Endothelial cell (in vitro differentiated cells): ENCODE measurements at regions not wholly inside any gene's neighbourhood (a gene's known extent, or its start where the extent isn't known, plus 50 kb on each side); places are given as distances from the start of the nearest gene placed in this dataset.

Experiments used
- DNase-seq: peaks from one replicate; pipeline ENCODE4 v3.0.0; 2021; ENCODE audit warnings: low spot score
- H3K27ac Mint-ChIP-seq: one replicate; pipeline ENCODE4 v1.8.0; 2021; ENCODE audit warnings: mixed read lengths, inconsistent platforms; ENCODE audit not compliant: unreplicated experiment
- H3K27me3 Mint-ChIP-seq: one replicate; pipeline ENCODE4 v1.8.0; 2021; ENCODE audit warnings: mild to moderate bottlenecking, moderate library complexity, mixed read lengths, inconsistent platforms; ENCODE audit not compliant: unreplicated experiment
- H3K36me3 Mint-ChIP-seq: one replicate; pipeline ENCODE4 v1.8.0; 2021; ENCODE audit warnings: mild to moderate bottlenecking, low read depth, mixed read lengths, inconsistent platforms; ENCODE audit not compliant: unreplicated experiment
- H3K4me1 Mint-ChIP-seq: one replicate; pipeline ENCODE4 v1.8.0; 2021; ENCODE audit warnings: mild to moderate bottlenecking, mixed read lengths, inconsistent platforms; ENCODE audit not compliant: unreplicated experiment
- H3K4me3 Mint-ChIP-seq: one replicate; pipeline ENCODE4 v1.8.0; 2021; ENCODE audit warnings: mild to moderate bottlenecking, mixed read lengths, inconsistent platforms; ENCODE audit not compliant: unreplicated experiment
- H3K9me3 Mint-ChIP-seq: one replicate; pipeline ENCODE4 v1.8.0; 2021; ENCODE audit warnings: mixed read lengths, inconsistent platforms; ENCODE audit not compliant: unreplicated experiment
- CTCF ChIP-seq: fragments of 200-600 bp; sonication (generic); IDR thresholded peaks from one replicate; pipeline ENCODE4 v1.5.0; 2021; ENCODE audit warnings: antibody characterized with exemption; ENCODE audit not compliant: unreplicated experiment

GRCh38 chr9:86752733-86753132 is 194.6 kb downstream of the GAS1 start:
- no peak for DNase-seq

DNA sequence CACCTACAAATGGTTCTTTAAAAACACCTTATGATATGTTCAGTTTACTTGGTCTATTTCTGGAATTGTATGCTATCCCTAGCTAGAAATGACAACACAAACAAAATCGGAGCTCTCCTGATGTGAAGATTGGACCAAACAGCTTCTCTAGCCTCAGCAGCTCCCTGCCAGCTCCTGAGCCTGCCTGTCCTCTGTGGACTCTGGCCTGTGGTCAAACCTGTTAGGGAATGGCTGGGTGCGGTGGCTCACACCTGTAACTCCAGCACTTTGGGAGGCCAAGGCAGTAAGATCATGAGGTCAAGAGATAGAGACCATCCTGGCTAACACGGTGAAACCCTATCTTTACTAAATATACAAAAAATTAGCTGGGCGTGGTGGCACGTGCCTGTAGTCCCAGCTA is 195.3 kb downstream of the GAS1 start:
- DNase-seq, result no peak
- Mint-ChIP-seq H3K36me3 (no peaks in the 10 kb centered on the region), H3K27ac (no peak overlapping the region), H3K4me1 (no peaks in the 10 kb centered on the region), H3K4me3 (no peak overlapping the region), H3K9me3 (no peaks in the 10 kb centered on the region), H3K27me3 (no peaks in the 10 kb centered on the region)
- no peak for TF ChIP-seq CTCF

More at GRCh38 chr9:86752733-86753132, 194.6 kb downstream of the GAS1 start:
- H3K4me1 Mint-ChIP-seq, result no peaks in the 10 kb centered on the region
- H3K9me3 Mint-ChIP-seq, result no peaks in the 10 kb centered on the region
- H3K36me3 Mint-ChIP-seq, result no peaks in the 10 kb centered on the region
- no peaks in the 10 kb centered on the region for H3K27me3 Mint-ChIP-seq
- H3K4me3 Mint-ChIP-seq, result no peak overlapping the region
- H3K27ac Mint-ChIP-seq, result no peak overlapping the region
- TF ChIP-seq CTCF, result no peak

GRCh38 chr9:86751207-86751606 is 196.1 kb downstream of the GAS1 start:
- Mint-ChIP-seq H3K4me3 (no peak overlapping the region), H3K9me3 (no peaks in the 10 kb centered on the region), H3K4me1 (no peaks in the 10 kb centered on the region), H3K27me3 (no peaks in the 10 kb centered on the region), H3K27ac (no peak overlapping the region), H3K36me3 (no peaks in the 10 kb centered on the region)
- no peak for TF ChIP-seq CTCF
- DNase-seq, result no peak

DNA sequence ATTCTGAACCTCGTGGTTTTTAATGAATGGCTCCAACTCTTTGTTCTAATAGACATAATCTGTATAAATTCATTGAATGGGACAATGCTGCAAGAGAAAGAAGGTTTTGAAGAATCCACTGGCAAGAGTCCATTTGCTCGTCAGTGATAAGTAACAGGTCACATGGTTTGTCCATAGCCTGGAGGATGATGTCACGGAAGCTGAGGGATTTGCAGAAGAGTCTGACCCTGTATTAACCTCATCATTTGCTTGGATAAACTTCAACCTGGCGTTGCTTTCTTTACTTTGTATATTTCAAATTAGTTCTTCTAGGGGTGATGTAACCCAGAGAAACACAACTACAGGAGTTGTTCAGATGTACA is 197.4 kb downstream of the GAS1 start:
- H3K4me3 Mint-ChIP-seq, result no peak overlapping the region
- no peaks in the 10 kb centered on the region for H3K4me1 Mint-ChIP-seq
- no peak for TF ChIP-seq CTCF
- no peaks in the 10 kb centered on the region for H3K36me3 Mint-ChIP-seq
- no peak for DNase-seq
- no peaks in the 10 kb centered on the region for H3K9me3 Mint-ChIP-seq
- no peaks in the 10 kb centered on the region for H3K27me3 Mint-ChIP-seq
- H3K27ac Mint-ChIP-seq, result no peak overlapping the region

GRCh38 chr9:86749161-86749893 is 198.0 kb downstream of the GAS1 start:
- Mint-ChIP-seq H3K4me3 (no peak overlapping the region), H3K27me3 (no peaks in the 10 kb centered on the region), H3K27ac (no peak overlapping the region), H3K9me3 (no peaks in the 10 kb centered on the region), H3K4me1 (no peaks in the 10 kb centered on the region), H3K36me3 (no peaks in the 10 kb centered on the region)
- DNase-seq, result no peak
- TF ChIP-seq CTCF, result no peak
